ENCODE measurements at regions not wholly inside any gene's neighbourhood (a gene's known extent, or its start where the extent isn't known, plus 50 kb on each side); places are given as distances from the start of the nearest gene placed in this dataset.

GRCh38 chr13:48761256-48761655, 107.5 kb downstream of the CYSLTR2 start:
- DNase-seq, result no peak

DNA sequence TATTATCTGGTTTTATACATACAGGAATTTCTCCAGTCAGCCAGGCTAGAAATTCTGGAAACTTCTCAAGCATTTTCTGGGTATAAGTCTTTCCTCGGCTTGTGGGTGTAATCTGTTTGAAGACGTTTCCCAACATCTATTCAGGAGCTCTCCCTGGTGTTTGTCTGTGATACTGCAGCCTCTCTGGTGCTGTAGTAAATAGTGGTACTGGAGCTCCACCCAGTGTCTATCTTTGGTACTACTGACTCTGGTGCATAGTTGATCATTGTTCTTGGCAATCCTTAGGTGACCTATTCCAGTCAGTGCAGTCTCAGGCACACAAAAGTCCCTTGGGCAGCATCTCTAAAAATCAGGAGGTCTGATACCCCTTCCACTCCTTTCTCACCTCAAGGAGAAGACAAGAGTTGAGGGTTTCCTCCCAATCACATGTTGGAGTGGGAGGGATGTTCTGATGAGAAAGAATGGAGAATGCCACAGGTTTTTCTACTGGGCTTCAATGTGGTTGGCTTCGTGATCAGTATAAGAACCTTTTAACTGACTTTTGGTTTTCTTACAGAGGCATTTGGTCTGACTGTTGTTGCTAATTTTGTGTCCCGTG, 115.5 kb downstream of the CYSLTR2 start:
- DNase-seq, result peak; percentile 93

DNA sequence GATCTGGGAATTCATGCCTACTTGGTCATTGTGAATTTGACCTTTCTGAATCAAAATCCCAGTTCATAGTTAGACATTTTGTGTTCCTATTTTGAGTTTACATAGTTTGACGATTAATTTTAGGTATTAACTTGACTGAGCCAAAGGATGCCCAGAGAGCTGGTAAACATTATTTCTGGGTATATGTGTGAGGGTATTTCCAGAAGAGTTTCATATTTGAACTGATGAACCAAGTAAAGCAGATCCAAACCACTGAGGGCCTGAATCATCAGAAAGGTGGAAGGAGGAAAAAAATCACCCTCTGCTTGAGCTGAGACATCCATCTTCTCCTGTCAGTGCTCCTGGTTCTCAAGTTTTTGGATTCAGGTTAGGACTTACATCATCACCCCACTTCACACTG, 116.6 kb downstream of the CYSLTR2 start:
- DNase-seq, result peak; percentile 28

GRCh38 chr13:48772908-48773307, 119.2 kb downstream of the CYSLTR2 start:
- no peak for DNase-seq

GRCh38 chr13:48773531-48774275, 120.0 kb downstream of the CYSLTR2 start:
- no peak for DNase-seq

- DNase-seq, result no peak
Observed at GRCh38 chr13:48775285-48775684, 121.6 kb downstream of the CYSLTR2 start.

DNA sequence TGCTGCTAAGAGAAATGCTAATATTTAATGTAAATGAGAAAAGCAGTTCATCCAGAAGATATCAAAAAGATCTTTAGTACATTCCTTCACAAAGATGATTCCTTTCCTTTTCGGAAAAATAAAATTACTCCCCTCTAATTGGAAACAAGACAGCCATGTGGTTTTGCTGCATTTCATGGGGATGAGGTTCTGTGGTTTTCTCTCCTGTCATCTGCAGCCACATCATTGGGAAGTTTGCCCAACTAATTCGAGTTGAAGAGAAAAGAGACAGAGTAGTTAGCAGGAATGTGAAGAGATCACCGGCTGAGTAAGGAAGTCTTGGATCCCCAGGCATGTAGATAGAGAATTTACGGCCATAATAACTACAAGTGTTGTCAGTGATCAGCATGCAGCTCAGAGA, 122.1 kb downstream of the CYSLTR2 start:
- no peak for DNase-seq

- DNase-seq, result no peak
Observed at GRCh38 chr13:48776401-48776800, 122.7 kb downstream of the CYSLTR2 start.

DNA sequence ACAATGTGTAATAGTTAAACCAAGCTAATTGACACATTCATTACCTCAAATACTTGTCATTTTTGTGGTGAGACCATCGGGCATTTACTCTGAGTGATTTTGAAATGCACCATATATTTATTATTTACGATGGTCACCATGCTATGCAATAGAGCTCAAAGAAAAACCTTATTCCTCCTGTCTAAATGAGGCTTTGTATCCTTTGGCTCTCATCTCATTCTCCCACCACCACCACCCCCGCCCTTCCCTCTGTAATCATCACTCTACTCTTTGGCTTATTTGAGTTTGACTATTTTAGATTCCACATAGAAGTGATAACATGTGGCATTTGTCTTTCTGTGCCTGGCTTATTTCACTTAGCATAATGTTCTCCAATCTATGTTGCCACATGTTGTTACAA, 124.9 kb downstream of the CYSLTR2 start:
- no peak for DNase-seq

- no peak for DNase-seq
Observed at GRCh38 chr13:48780713-48781341, 127.1 kb downstream of the CYSLTR2 start.

DNA sequence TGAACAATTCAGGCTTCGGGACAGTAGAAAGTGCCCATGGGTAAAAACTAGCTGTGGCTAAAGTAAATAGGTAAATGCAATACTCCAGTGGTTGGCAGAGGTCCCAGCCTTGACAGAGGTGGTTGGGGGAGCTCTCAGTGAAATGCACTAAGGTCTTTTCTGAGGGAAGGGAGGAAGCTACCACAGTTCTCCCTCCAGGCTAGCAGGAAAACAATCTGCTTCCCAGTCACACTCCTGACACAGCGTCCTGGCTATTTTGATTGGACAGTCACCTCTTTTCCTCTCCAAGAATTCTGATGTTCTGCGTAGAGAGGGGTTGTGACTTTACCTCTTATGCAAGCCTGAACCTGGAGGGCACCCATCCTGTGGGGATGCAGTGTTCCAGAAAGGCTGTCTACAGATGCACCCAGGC, 128.7 kb downstream of the CYSLTR2 start:
- no peak for DNase-seq

- no peak for DNase-seq
Observed at GRCh38 chr13:48783181-48783630, 129.5 kb downstream of the CYSLTR2 start.

GRCh38 chr13:48783695-48784230, 130.0 kb downstream of the CYSLTR2 start:
- DNase-seq, result no peak

DNA sequence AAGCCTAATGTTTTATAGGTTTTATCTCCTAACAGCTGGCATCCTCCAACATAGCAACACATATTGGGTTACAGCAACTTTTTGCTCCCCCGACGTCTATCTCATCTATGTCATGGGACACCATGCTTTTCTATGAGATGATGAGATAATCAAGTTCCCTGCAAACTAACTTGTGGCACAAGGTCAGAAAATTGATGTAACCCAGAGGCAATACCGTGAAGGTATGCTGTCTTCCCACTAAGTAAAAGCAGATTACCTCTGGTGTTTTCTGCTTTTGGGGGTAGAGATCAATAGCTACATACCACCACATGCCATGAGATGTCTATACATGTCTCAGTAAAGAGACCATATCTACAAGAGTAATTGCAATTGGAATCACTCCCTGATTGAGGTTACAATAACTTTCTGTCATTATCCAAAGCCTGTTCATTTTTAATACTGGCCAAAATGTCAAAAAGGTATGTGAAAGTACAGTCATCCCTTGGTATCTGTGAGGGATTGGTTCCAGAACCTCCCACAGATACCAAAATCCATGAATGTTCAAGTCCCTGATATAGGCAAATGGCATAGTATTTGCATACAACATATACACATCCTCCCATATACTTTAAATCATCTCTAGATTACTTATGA, 131.3 kb downstream of the CYSLTR2 start:
- no peak for DNase-seq

DNA sequence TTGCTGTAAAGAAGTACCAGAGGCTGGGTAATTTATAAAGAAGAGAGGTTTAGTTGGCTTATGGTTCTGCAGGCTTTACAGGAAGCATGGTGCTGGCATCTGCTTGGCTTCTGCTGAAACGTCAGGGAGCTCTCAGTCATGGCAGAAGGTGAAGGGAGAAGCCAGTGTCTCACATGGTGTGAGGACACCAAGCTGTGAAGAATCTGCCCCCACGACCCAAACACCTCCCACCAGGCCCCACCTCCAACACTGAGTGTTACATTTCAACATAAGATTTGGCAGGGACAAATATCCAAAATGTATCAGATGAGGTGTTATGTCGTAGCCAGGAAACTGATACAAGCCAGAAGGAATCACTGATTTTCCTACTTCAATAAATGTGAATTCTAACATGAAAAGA, 136.5 kb downstream of the CYSLTR2 start:
- no peak for DNase-seq

GRCh38 chr13:48790966-48791365, 137.2 kb downstream of the CYSLTR2 start:
- DNase-seq, result no peak

GRCh38 chr13:48797127-48797526, 143.4 kb downstream of the CYSLTR2 start:
- no peak for DNase-seq

DNA sequence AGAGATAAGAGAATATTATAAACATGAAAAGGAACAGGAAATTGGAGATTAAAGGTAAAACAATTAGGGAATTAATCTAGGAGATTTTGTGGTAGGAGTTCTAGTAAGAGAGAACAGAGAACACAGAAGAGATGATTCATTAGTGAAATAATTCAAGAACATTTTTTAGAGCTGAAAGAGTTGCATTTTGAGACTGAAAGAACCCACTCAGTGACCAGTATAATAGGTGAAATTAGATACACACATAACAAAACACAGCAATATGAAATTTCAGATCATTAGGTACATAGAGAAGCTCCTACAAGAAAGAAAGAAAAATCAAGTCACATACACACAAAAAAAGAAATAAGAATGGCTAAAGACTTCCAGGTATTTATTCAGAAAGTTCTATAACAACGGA, 144.0 kb downstream of the CYSLTR2 start:
- no peak for DNase-seq

- no peak for DNase-seq
Observed at GRCh38 chr13:48798180-48798579, 144.5 kb downstream of the CYSLTR2 start.

- no peak for DNase-seq
Observed at GRCh38 chr13:48801255-48801654, 147.5 kb downstream of the CYSLTR2 start.

GRCh38 chr13:48804821-48805601, 151.3 kb downstream of the CYSLTR2 start:
- peak; percentile 78 for DNase-seq

- DNase-seq, result no peak
Observed at GRCh38 chr13:48806522-48806921, 152.8 kb downstream of the CYSLTR2 start.

DNA sequence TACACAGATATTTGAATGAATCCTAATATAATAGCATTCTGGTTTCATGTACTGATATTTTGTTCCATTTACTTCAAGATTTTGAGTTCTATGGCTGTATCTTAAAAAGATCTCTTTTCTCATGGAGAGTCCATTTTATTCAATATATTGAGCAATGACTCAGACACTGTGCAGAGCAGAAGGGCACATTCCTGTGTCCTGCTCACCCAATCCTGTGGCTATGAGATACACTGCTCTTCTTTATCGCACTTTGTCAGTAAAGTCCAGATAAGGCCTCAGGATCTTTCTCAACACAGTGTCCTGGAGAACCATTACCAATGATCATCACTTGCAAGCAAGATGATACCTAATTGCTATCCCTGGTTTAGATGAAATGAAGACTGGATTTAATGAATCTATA, 155.0 kb downstream of the CYSLTR2 start:
- no peak for DNase-seq

Data from activated CD4-positive, alpha-beta T cell treated with anti-CD3 and anti-CD28 coated beads, Interleukin-2, Interleukin-6, amounts not matched to agents 100 ng/mL and 50 ng/mL, durations not matched to agents 16 hours and 8 hours (primary cell).